Gastroesophageal sphincter (tissue), 3 donors: ENCODE measurements at regions not wholly inside any gene's neighbourhood (a gene's known extent, or its start where the extent isn't known, plus 50 kb on each side); places are given as distances from the start of the nearest gene placed in this dataset.

Experiments
- CTCF ChIP-seq, 4 experiments: fragments of 200-600 bp in 2 of 4; fragments of 450-650 bp in 2 of 4; sonication (generic) in 1 of 4; IDR thresholded peaks; one replicate each; pipeline ENCODE4 v1.5.1; 2017 to 2019; ENCODE audit warnings: antibody characterized with exemption in 4 of 4, mild to moderate bottlenecking in 2 of 4, moderate library complexity in 2 of 4
- POLR2A ChIP-seq, 2 donors: fragments of 450-650 bp; IDR thresholded peaks; one replicate each; pipeline ENCODE4 v1.6.1; 2017; ENCODE audit warnings: antibody characterized with exemption in 2 of 2, mild to moderate bottlenecking in 2 of 2, moderate library complexity in 1 of 2
- POLR2AphosphoS5 ChIP-seq: sonication (generic); formaldehyde crosslinking; IDR thresholded peaks from one replicate; pipeline ENCODE4 v1.6.1; 2017; ENCODE audit warnings: antibody characterized with exemption

- TF ChIP-seq POLR2A (IDR thresholded peaks at IDR 0.05) (no peak), CTCF (IDR thresholded peaks at IDR 0.05) (no peak), POLR2AphosphoS5 (no peak)
Measured at GRCh38 chr6:165910184-165910966, 247.3 kb upstream of the PDE10A start.
